ENCODE measurements at regions not wholly inside any gene's neighbourhood (a gene's known extent, or its start where the extent isn't known, plus 50 kb on each side); places are given as distances from the start of the nearest gene placed in this dataset.

- WGBS, 2 donors = 63 to 74% methylated on average over 9 of the region's 9 CpGs
- no peak for DNase-seq (ENCODE audit: low spot score in 2 of 2)
- TF ChIP-seq POLR2A (IDR thresholded peaks at IDR 0.05) = no peak
- TF ChIP-seq CTCF (IDR thresholded peaks at IDR 0.05) = no peak
- intact Hi-C loops (cut with DNase I; ENCODE audit: low total_unique reads) = no loop called here
- no peak overlapping the region for H3K4me3 ChIP-seq (ENCODE audit: low read depth, poor library complexity, severe bottlenecking)
Measured at GRCh38 chr4:160848901-160849760, 1314.7 kb downstream of the FSTL5 start.

GRCh38 chr4:160864253-160864652, 1299.5 kb downstream of the FSTL5 start:
- no peak overlapping the region for H3K4me3 ChIP-seq (ENCODE audit: low read depth, poor library complexity, severe bottlenecking)
- TF ChIP-seq CTCF (IDR thresholded peaks at IDR 0.05) = no peak
- TF ChIP-seq POLR2A (IDR thresholded peaks at IDR 0.05) = no peak
- WGBS, 2 donors = 59 to 61% methylated on average over 1 of the region's 1 CpG
- no peak for DNase-seq (ENCODE audit: low spot score in 2 of 2)
- intact Hi-C loops (cut with DNase I; ENCODE audit: low total_unique reads) = no loop called here

GRCh38 chr4:160869899-160870298, 1293.9 kb downstream of the FSTL5 start:
- TF ChIP-seq POLR2A (IDR thresholded peaks at IDR 0.05) (no peak), CTCF (IDR thresholded peaks at IDR 0.05) (no peak)
- intact Hi-C loops (cut with DNase I; ENCODE audit: low total_unique reads) = no loop called here
- DNase-seq (ENCODE audit: low spot score in 2 of 2) = no peak
- H3K4me3 ChIP-seq (ENCODE audit: low read depth, poor library complexity, severe bottlenecking) = no peak overlapping the region

- TF ChIP-seq CTCF (IDR thresholded peaks at IDR 0.05) (no peak), POLR2A (IDR thresholded peaks at IDR 0.05) (no peak)
- intact Hi-C loops (cut with DNase I; ENCODE audit: low total_unique reads) = no loop called here
- DNase-seq (ENCODE audit: low spot score in 2 of 2) = no peak
- H3K4me3 ChIP-seq (ENCODE audit: low read depth, poor library complexity, severe bottlenecking) = no peak overlapping the region
Measured at GRCh38 chr4:160872491-160872890, 1291.3 kb downstream of the FSTL5 start.

GRCh38 chr4:160877087-160877790, 1286.6 kb downstream of the FSTL5 start:
- TF ChIP-seq CTCF (IDR thresholded peaks at IDR 0.05) = no peak
- TF ChIP-seq POLR2A (IDR thresholded peaks at IDR 0.05) = no peak
- WGBS, 2 donors = 79 to 85% methylated on average over 9 of the region's 9 CpGs
- no peak overlapping the region for H3K4me3 ChIP-seq (ENCODE audit: low read depth, poor library complexity, severe bottlenecking)
- intact Hi-C loops (cut with DNase I; ENCODE audit: low total_unique reads) = no loop called here
- no peak for DNase-seq (ENCODE audit: low spot score in 2 of 2)

All from lower leg skin (tissue), 4 donors.